ENCODE measurements at regions not wholly inside any gene's neighbourhood (a gene's known extent, or its start where the extent isn't known, plus 50 kb on each side); places are given as distances from the start of the nearest gene placed in this dataset.

DNA sequence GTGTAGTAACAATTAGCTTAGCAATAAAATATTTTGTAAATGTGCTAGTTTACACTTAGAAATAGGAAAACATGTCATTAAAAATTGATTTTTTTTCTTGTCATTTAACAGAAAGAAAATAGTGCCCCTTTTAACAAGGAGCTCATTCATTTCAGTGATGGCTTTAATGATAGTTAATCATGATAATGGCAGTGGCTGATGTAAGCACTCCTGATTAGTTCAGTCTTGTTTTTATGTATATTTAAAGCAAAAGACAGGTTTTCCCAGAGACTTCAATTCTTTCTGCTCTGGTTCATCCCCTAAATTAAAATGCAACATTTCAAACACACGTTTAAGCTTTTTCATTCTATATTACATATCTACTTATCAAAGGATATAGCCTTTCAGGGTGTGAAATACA lies 1039.5 kb upstream of the PCDH7 start:
- Histone ChIP-seq H3K18ac (ENCODE audit: extremely low read depth, low read length) (no peak overlapping the region), H3K4ac (replicated peaks; ENCODE audit: insufficient read length, low read depth, low read length) (no peak overlapping the region), H3K27ac (ENCODE audit: low read depth, low read length) (no peak overlapping the region), H2BK15ac (ENCODE audit: low read length) (no peak overlapping the region), H3K23me2 (ENCODE audit: low read depth, low read length) (no peaks in the 10 kb centered on the region), H4K20me1 (replicated peaks in 1 of 2; ENCODE audit: control insufficient read depth in 1 of 2, insufficient read depth in 2 of 2, low read length in 2 of 2) (no peaks in the 10 kb centered on the region), H2AK5ac (ENCODE audit: low read depth, low read length) (no peak overlapping the region), H4K8ac (ENCODE audit: extremely low read depth, insufficient read depth, low read length) (no peak overlapping the region), H3K4me2 (ENCODE audit: insufficient read depth in 1 of 2, low read depth in 2 of 2, low read length in 2 of 2) (no peak overlapping the region), H3K36me3 (ENCODE audit: control insufficient read depth in 2 of 4, insufficient read depth in 4 of 4, low read length in 3 of 4) (no peaks in the 10 kb centered on the region), H2BK5ac (ENCODE audit: low read depth, low read length) (no peak overlapping the region), H3K9me3 (ENCODE audit: insufficient read depth in 2 of 2, low read depth in 1 of 2, low read length in 1 of 2) (no peaks in the 10 kb centered on the region), H2BK12ac (ENCODE audit: low read depth, low read length) (no peak overlapping the region), H3K27me3 (replicated peaks in 1 of 4; ENCODE audit: control insufficient read depth in 3 of 4, extremely low read depth in 1 of 4, insufficient read depth in 3 of 4, low read length in 3 of 4) (no peaks in the 10 kb centered on the region), H3K4me3 (ENCODE audit: extremely low read depth in 1 of 4, insufficient read depth in 2 of 4, low read depth in 3 of 4, low read length in 4 of 4) (no peak overlapping the region), H3K23ac (ENCODE audit: insufficient read length) (no peak overlapping the region), H2BK120ac (replicated peaks; ENCODE audit: low read depth, low read length) (no peak overlapping the region), H3K79me1 (ENCODE audit: low read depth, low read length) (no peaks in the 10 kb centered on the region), H2AFZ (ENCODE audit: low read length) (no peak overlapping the region), H4K5ac (ENCODE audit: insufficient read length, low read depth, low read length) (no peak overlapping the region), H2BK20ac (ENCODE audit: low read length) (no peak overlapping the region), H3K56ac (replicated peaks; ENCODE audit: insufficient read length, low read depth, low read length) (no peak overlapping the region), H3K14ac (ENCODE audit: insufficient read length) (no peak overlapping the region), H3K79me2 (ENCODE audit: control insufficient read depth in 1 of 2, insufficient read depth in 2 of 2, low read length in 2 of 2) (no peaks in the 10 kb centered on the region), H3K9ac (replicated peaks in 1 of 4; ENCODE audit: extremely low read depth in 1 of 4, low read depth in 3 of 4, low read length in 3 of 4) (no peak overlapping the region), H3K4me1 (replicated peaks in 1 of 4; ENCODE audit: control insufficient read depth in 3 of 4, insufficient read depth in 4 of 4, low read length in 3 of 4) (no peaks in the 10 kb centered on the region), H4K91ac (replicated peaks; ENCODE audit: insufficient read length, low read length) (no peak overlapping the region)
- TF ChIP-seq CTBP2 (IDR thresholded peaks at IDR 0.05; ENCODE audit: borderline replicate concordance, insufficient read depth, insufficient read length, low read length) (no peak), MAFK (IDR thresholded peaks at IDR 0.05; ENCODE audit: low read depth, low read length) (no peak), NANOG (IDR thresholded peaks at IDR 0.05; ENCODE audit: insufficient read depth, low read depth, low read length, poor library complexity, severe bottlenecking) (no peak)
- TF ChIP-seq, protein P1, sequence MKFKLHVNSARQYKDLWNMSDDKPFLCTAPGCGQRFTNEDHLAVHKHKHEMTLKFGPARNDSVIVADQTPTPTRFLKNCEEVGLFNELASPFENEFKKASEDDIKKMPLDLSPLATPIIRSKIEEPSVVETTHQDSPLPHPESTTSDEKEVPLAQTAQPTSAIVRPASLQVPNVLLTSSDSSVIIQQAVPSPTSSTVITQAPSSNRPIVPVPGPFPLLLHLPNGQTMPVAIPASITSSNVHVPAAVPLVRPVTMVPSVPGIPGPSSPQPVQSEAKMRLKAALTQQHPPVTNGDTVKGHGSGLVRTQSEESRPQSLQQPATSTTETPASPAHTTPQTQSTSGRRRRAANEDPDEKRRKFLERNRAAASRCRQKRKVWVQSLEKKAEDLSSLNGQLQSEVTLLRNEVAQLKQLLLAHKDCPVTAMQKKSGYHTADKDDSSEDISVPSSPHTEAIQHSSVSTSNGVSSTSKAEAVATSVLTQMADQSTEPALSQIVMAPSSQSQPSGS (IDR thresholded peaks at IDR 0.05; ENCODE audit: low read length): no peak
- DNase-seq (ENCODE audit: low read depth in 1 of 2, low spot score in 2 of 2): no peak
- WGBS, 2 experiments (ENCODE audit: extremely low coverage in 1 of 2, insufficient coverage in 1 of 2, insufficient read length in 1 of 2, insufficient replicate concordance in 2 of 2, low coverage in 1 of 2, low lambda C conversion rate in 2 of 2, missing lambda C conversion rate in 1 of 2): 83% methylated on average over 1 of the region's 1 CpG; no CpG with 5 or more reads in 1 of the 2 experiments
- no peak for FAIRE-seq
- POLR2A ChIA-PET (ENCODE audit: partially characterized antibody): no interaction called here
- CTCF ChIA-PET (ENCODE audit: partially characterized antibody): no interaction called here
